ENCODE measurements at regions not wholly inside any gene's neighbourhood (a gene's known extent, or its start where the extent isn't known, plus 50 kb on each side); places are given as distances from the start of the nearest gene placed in this dataset.

DNA sequence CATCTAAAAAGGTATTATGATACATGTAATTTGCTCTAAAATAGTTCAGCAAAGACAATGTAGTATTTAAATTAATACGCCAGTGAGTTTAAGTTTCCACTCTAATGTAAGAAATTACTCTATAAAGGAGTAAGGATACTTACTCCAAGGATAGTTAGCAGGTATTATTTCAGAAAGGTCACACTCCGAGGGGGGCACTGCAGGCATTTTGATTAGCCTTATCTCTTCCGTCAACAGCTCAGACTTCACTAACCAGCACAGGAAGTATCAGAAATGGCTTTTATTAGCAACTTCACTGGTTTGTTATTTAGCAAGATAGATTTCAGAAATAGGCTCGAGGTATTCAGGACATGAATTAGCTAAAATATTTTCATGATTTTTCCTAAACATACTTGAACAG, 127.0 kb downstream of the COX18 start:
- no peak for TF ChIP-seq POLR2A (IDR thresholded peaks at IDR 0.05)
- TF ChIP-seq, protein P1, sequence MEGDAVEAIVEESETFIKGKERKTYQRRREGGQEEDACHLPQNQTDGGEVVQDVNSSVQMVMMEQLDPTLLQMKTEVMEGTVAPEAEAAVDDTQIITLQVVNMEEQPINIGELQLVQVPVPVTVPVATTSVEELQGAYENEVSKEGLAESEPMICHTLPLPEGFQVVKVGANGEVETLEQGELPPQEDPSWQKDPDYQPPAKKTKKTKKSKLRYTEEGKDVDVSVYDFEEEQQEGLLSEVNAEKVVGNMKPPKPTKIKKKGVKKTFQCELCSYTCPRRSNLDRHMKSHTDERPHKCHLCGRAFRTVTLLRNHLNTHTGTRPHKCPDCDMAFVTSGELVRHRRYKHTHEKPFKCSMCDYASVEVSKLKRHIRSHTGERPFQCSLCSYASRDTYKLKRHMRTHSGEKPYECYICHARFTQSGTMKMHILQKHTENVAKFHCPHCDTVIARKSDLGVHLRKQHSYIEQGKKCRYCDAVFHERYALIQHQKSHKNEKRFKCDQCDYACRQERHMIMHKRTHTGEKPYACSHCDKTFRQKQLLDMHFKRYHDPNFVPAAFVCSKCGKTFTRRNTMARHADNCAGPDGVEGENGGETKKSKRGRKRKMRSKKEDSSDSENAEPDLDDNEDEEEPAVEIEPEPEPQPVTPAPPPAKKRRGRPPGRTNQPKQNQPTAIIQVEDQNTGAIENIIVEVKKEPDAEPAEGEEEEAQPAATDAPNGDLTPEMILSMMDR (IDR thresholded peaks at IDR 0.05), result no peak
- TF ChIP-seq POLR2AphosphoS5 (IDR thresholded peaks at IDR 0.05), result no peak
- no peak for TF ChIP-seq EP300 (IDR thresholded peaks at IDR 0.05)

All from upper lobe of left lung (tissue), 4 donors.